ENCODE measurements at regions not wholly inside any gene's neighbourhood (a gene's known extent, or its start where the extent isn't known, plus 50 kb on each side); places are given as distances from the start of the nearest gene placed in this dataset.
"Not testable (repeated sequence)": the region's sequence is repeated elsewhere in the genome, so short reads cannot be mapped to it uniquely, and the experiment has no call there.

DNA sequence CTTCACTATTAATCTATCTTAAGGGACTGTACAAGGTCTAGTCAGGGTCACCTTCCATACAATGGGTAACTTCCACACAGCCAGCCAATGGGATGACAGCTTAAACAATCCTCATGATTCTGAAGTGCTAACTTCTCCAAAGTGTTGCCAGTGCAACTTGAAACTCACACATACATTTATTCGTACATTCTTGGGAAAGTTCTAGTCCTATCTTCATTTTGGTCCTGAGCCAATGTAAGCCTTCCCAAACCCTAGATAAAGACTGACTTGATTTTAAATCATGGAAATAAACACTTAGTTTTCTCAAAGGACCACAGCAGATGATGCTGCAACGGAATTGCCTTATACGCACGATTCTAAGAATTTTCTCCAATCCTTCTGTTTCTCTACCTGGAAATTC lies 117.5 kb upstream of the COL1A2 start:
- no peak for DNase-seq

DNA sequence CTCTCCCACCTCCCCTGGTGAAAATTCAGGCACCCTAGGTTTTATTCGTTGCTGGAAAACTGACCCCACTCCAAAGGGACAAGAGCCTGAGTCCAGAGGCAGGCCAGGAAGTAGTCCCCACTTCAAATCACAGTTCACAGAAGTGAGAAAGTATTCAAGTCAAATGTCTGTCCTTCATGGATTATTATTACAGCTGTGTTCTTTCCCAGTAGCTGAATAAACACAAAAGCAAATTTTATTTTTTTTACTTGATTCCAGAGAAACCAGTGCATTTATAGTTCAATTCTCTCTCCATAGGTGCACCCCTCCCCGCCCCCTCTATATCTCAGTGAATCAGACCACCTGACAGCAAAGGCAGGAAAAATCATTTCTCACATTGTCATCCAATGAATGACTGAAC lies 113.8 kb upstream of the COL1A2 start:
- no peak for DNase-seq

DNA sequence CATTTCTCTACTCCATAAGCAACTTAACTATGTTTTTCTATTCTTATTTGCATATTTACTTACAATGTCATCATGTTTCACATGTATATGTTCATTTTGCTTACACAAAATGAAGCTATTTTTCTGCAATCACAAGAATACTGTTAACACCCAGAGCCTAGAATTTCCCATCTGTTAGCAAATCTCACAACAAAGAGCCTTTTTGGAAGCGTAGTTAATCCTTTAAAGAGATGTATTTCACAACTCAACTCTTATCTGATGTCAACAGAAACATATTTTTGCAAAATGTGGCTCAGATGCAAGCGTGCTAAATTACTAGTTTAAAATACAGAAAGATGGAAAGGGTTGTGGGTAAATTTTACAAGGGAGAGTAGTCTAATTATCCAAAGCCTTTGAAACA lies 110.6 kb upstream of the COL1A2 start:
- no peak for DNase-seq

DNA sequence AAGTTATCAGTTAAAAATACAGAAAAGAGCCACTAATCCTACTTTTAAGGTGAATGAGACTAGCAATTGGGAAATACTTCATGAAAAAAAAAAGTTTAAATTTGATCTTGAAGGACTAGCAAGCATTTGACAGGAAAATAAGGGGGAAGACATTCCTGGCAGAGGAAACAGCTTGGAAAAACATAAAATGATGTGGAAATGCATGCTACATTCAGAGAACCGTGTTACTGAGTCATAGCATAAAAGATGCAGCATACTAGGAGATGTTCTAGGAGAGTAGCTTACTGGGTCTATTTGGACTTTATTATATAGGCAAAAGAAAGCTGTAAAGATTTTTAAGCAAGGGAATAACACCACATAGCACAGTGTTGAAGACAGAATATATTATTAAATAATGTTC lies 108.6 kb upstream of the COL1A2 start:
- DNase-seq = no peak

DNA sequence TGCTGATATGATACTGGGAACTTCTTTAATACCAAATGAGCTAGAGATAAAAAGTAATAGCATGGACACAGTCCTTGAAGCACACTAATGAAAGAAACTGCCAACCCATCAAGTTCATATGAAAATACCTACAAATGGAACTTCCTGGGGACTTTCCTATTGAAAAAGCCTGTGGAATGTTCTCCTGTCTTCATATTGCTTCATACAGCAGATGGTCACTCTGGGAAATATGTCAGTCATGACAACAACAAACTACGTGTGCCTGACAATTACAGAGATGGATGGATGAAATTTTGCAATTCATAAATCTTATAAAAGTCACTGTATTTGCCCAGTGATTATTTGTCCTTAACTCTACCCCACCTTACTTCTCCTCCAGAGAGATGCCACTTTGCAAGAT lies 106.6 kb upstream of the COL1A2 start:
- DNase-seq = no peak

DNA sequence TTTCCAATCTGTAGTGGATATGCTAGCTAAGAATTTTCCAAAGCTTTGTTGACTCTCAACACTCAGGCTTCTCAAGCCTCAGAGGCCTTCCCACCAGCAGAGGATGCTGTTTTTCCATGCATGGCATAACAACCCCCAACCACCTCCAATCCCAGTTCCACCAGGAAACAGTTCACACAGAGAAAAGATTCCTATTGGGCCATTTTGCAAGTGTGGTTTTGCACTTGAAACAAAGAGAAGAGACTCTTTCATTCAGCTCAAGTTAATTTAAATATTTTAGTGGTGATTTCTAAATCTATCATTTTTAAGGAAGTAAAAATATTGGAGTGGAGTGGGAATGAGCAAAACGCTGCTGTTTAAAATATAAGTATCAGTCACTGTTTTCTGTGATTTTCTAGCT lies 105.6 kb upstream of the COL1A2 start:
- no peak for DNase-seq

DNA sequence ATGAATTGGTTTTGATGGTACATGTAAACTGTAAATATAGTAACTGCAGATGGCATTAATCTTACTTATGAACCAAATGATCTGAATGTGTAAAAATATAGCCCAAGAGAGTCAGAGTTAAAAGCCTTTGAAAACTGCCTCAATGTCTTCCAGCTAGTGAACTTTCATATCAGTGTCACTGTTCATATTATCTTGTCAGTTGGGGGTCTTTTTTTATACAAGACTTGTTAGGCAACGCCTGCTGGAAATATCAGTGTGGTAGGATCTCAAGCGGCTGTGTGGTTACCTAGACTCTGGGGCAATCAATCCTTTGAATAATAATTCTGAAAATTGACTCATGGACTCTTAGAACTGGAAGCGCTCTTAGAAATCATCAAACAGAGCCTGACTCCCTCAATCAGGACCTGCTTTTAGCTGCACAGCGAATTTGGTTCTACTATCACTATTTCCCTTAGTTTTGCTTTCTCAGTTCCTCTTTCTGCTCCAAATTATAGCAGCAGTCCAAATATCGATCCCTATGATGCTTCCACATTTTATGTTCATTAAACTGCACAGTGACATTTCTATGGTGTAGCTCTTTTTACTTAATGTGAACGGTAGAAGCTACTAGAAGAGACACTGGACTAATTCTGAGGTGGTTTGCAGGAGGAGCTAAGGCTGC lies 100.1 kb upstream of the COL1A2 start:
- DNase-seq = no peak

DNA sequence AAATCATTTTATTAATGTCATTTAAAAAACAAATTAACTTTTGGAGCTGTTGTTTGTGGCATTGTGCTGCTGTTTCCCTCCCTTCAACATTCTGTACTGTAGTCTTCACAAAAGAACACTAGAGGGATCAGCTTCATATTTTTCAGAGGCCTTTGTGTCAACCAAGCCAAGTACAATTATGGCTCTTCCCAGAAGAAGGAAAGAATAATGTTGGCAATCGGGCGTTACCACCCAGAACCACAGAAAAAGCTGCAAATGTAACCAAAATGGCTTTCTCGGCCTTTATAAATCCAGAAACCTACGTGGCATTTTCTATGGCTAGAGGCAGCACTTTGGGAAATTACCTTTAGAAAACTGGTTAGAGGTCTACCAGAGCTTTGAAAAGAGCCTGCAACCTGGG lies 98.8 kb upstream of the COL1A2 start:
- DNase-seq = no peak

DNA sequence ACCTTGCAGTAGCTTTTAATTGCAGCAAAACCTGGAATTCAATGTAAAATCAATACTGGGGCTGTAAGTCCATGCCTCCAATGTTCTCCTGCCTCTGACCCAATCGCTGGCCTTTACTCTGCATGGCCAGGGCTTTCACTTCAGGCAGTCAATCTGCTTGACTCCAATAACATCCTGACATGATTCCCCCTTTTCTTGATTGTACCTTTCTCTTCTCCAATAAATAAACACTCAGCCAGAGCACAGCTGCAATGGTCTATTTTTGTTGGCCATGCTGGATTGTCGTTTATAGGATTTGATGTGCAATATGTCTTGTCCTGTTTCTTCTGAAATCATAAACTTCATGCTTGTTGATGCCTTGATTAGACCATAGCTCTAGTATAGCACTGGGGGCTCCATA lies 97.8 kb upstream of the COL1A2 start:
- no peak for DNase-seq

DNA sequence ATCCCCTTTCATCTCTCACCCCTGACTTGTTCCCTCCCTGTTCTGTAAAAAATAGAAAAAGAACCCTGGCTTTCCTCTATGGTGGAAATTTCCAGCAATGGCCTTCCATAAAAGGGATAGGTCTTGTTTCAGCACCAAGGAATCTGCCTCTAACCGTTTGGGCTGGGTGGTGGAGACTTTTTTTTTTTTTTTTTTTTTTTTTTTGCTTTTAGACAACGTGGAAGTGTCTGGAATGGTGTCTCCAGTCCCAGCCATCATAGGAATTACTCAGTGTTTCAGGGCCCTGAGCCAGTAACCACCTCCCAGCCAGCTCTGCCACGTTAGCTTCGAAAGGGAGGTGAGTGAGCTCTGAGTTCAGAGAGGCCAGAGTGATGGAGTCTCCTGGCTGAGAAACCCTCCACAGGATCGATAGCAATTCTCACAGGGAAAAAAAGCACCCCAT lies 97.3 kb upstream of the COL1A2 start:
- DNase-seq = no peak

DNA sequence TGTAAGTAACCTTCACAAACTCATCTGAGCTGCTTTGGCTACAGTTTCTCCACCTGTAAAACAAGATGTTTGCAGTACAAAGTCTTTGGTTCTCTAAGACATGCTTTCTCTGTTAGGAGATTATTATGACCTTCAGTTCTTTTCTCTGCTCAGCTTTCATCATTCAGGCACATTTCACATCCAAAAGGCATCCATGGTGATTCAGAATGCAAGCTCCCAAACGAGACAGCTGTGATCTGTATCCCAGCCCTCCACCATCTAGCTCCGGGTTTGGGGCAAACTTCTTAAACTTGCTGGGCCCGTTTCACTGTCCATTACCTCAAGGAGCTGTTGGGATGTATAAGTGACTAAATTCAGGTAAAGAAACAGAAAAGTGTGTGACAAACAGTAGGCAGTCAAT lies 95.8 kb upstream of the COL1A2 start:
- no peak for DNase-seq

DNA sequence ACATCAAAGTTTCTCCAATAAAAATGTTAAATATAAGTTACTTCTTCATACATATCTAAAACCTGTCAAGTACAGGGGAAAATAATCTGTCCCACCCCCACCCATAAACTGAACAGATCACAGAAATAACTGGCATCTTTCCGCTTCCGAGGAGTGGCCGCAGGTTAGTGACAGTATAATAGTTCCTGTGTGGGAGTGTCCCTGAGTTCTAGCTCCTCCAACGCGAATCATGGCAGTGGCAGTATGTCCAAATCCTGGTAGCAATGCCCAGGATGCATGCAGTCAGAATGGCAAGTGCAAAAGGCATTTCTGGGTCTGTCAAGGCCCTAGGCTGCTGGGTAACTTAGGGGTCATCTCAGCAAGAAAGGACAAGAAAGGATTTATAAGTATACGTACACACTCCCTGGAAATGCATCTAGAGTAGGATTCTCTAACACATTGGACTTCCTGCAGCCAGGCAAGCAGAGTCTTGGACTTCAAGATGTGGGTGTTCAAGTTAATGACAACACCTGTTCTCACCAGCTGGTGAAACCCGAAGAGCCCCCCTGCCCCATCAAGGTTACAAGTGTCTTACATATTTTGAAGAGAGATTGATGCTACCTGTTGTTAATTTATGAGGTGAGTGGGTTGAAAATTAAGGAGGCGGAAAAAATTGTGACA lies 94.4 kb upstream of the COL1A2 start:
- DNase-seq = no peak

DNA sequence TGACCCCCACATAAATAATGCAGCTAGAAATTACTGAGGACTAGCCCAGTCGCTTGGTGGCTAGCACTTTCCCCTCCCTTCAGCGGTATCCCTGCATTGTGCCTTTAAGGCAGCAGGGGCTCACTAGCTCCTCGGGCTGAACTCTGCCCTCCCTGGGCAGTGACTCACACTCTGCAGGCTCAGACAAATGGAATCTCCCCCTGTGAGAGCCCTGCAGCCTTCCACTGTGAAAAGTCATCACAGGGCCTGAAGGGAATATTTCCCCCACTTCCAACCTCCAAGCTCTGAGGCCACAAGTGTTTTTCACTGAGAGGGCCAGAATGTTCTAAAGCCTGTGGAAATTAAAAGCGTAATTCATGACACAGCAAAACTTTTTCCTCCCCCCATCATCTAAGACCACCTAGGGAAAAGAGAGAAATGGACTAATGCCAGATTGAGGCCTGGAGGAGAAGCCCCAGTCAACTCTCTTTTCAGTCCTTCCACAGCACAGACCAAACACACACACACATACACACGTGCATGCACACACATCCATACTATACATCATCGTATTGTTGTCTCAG lies 93.6 kb upstream of the COL1A2 start:
- no peak for DNase-seq

DNA sequence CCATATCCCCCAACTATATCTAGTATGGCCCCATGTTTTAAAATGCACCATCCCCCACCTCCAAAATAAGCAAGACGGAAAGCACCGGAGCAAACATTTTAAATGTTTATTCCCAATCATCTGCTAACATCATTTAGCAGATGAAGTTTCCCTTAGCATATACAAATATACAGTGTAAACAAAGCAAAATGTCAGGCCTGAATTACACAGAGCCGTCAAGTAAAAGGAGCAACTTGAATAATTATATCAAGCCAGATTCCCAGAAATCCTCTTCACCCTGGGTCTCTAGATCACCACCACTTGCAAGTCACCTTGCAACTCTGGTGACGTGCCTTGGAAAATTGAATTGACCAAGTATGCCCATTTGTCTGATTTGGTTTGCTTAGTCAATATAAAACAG lies 91.6 kb upstream of the COL1A2 start:
- no peak for DNase-seq

DNA sequence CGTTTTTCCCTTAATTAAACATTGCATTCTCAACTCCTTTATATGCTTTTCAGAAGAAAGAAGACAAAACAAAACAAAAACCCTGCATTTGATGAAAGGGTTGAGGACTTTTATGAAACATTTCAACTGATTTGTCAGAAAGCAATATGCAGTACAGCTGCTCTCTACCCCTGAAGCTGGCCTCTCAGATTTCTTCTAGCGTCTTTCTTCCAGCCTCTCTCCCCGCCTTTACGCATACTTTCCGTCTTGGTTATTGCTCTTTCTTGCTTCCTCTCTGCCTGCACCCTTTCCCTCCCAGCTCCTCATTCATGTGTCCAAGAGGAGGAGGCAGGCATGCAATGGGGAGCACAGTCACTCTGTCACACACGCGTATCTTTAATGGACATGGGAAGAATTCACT lies 91.0 kb upstream of the COL1A2 start:
- DNase-seq = no peak

DNA sequence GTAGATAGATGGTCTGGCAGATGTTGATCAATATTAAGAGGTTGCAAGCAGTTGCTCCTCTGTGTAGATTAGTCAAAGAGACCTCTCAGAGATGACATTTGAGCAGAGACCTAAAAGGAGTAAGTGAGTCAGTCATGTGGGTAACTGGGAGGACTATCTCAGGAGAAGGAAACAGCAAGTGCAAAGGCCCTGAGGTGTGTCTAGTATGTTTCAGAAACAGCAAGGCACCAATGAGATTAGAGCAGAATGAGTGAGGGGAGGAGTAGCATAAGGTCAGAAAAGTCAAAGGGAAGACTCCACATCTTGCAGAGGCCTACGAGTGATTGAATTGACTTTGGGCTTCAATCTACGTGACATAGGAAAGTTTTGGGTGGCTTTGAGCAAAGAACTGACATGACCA lies 89.8 kb upstream of the COL1A2 start:
- no peak for DNase-seq

DNA sequence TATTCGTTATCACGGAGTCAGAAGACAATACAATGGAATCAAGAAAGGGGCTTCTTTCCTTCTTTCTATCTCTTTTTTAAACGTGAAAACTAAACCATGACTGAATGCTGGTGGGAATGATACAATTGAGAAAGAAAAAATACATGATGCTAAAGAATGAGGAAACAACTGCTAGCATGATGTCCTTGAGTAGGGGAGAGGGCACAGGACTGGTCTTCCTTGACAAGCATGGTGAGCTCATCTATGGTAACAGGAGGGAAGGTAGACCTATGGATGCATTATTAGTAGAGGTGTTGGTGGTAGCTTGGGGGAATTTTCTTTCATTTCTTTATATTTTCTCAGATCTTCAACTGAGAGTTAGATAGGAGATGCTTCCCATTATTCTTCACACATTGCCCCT lies 88.9 kb upstream of the COL1A2 start:
- no peak for DNase-seq

DNA sequence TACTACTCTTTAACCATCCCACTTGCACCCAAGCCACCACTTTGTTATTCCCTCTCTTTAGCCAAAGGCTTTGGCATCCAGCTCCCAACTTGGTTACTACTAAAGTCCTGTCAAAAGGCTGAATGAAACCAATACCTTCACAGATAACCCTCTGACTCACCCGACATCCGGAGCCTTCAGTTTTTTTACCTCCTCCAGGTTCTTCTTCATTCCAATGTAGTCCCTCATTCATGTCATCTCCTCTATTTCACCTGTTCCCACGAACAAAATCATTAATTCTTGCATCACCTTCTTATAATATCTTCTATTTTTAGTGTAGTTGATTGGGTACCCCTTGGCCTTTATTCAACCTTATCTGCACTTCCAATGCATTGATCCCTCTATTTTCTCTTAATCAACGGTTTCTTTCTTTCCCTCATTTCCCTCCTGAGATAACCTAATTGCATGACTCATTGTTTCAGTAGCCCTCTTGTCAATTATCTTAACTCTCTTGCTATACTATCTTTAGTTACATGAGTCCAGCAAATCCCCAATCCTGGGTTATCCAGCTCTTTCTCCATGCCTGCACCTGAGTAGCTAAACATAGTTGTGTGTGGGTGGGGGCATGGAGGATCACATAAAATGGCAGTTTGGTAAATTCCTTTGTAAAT lies 87.2 kb upstream of the COL1A2 start:
- DNase-seq = no peak

DNA sequence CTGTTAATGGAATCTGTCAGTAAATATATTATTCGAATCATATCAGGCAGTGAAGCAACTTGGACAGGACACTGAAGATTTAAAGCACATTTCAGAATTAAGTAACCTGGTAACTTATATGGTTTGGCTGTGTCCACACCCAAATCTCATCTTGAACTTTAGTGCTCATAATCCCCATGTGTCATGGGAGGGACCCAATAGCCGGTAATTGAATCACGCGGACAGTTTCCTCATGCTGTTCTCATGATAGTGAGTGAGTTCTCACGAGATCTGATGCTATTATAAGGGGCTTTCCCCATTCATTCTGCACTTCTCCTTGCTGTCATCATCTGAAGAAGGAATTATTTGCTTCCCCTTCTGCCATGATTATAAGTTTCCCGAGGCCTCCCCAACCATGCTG lies 83.2 kb upstream of the COL1A2 start:
- no peak for DNase-seq

DNA sequence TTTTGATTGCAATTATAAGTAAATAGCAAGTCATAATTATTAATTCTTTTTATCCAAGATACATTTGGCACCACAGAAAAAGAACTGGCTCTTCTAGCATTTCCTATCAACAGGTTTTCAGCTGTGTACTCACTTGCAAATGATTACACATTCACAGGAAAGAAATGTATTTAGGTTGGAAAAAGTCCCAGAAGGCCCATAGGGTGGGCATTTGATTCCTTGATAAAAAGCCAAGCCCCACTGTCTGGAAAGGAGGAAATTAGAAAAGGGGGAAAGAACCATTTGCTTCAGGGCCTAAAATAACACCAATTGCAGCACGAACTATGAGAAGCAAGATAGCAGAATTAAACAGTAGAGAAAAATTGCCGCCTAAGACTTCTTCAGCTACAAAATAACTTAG lies 80.8 kb upstream of the COL1A2 start:
- DNase-seq = no peak

DNA sequence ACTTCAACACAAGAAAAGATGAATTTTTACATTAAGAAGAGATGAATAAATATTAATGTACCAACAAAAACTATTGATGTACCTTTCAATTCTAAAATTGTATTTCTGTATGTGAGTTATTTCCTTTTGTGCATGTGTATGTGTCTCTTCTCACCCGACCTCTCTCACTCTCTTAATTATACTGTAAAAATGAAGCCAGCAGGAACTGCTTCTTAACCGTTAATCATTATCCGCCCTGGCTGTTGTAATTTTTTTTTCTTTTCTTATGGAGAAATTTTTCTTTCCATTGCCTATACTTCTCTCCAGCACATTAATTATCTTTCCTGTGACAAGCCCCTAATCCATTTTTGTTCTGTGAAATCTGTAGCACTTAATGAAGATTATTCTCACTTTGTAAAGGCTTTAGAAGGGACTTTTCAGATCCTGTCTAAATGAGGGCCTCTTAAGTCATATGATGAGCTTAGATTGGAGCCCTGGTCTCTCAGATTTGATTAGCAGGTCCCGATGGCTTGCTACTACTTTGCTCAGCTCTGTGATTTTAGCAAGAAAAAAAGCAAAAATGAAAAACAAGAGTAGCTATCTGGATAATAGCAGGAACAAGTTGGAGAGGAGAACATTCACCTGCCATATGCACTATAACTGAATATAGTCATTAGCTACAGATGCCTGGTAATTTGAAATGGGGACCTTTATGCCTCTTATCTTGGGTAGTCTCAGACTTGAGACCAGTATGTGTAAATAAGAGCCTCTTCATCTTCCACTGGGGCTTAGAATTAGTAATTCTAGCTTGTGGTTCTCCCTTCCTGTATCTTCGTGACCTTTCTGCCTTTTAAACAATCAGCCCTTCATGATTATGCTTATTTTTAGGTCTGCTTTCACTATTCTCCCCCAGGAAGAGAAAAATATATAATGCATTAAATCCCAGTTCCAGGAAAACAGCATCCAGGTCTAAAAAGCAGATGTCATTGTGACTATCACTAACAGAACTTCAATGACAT lies 80.0 kb upstream of the COL1A2 start:
- DNase-seq = no peak

DNA sequence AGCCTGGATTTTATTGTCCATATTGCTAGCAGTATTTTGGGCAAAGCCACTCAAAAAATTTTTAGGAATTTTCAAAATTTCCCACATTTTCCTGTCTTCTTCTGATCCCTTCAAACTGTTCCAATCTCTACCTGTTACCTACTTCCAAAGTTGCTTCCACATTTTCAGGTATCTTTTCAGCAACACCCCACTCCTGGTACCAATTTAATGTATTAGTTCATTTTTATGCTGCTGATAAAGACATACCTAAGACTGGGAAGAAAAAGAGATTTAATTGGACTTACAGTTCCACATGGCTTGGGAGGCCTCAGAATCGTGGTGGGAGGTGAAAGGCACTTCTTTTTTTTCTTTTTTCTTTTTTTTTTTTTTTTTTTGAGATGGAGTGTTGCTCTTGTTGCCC lies 73.6 kb upstream of the COL1A2 start:
- DNase-seq = not testable (repeated sequence)

DNA sequence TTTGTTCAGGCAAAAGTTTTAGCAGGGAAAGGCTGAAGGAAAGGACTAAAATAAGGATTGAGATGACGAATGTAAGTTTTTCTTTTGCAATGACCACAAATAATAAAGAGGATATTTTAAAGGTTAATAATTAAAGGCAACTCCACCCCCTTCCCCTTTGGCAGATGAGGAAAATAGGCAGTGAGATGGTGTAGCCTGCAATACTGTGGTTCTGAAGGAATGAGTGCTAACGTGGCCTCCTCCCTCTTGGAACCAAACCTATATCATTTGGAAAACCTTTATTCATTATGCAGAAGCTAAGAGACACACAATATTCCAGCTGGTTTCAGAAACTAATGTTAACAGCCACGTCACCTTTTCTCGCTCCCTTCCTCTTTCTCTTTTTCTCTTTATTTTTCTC lies 70.9 kb upstream of the COL1A2 start:
- no peak for DNase-seq

All from CD4-positive, alpha-beta T cell treated with Interleukin-1 beta for 1 hour (primary cell).